Activated CD4-positive, alpha-beta memory T cell treated with anti-CD3 and anti-CD28 coated beads, Interleukin-2, amount 10 ng/mL, durations not matched to agents 7 days and 5 days (primary cell): ENCODE measurements at regions not wholly inside any gene's neighbourhood (a gene's known extent, or its start where the extent isn't known, plus 50 kb on each side); places are given as distances from the start of the nearest gene placed in this dataset.

ENCODE experiments used
- CTCF ChIA-PET: fragments of 350-600 bp; sonication (Branson Sonifier 250); formaldehyde crosslinking; loops from one replicate; lab custom pipeline; 2021; ENCODE audit warnings: antibody characterized with exemption, inconsistent platforms; lab: Charles Lee
- POLR2A ChIA-PET: fragments of 350-600 bp; sonication (Branson Sonifier 250); formaldehyde crosslinking; loops from one replicate; lab custom pipeline; 2021; ENCODE audit warnings: antibody characterized with exemption; lab: Charles Lee
- DNase-seq: peaks from one replicate; pipeline ENCODE4 v3.0.0-alpha.2; 2020
- H3K27ac Mint-ChIP-seq: one replicate; pipeline ENCODE4 v1.8.0; 2021; ENCODE audit warnings: mild to moderate bottlenecking, mixed read lengths
- H3K27me3 Mint-ChIP-seq: one replicate; pipeline ENCODE4 v1.8.0; 2021; ENCODE audit warnings: mixed read lengths
- H3K36me3 Mint-ChIP-seq: one replicate; pipeline ENCODE4 v1.8.0; 2021; ENCODE audit warnings: low read depth, mixed read lengths
- H3K4me1 Mint-ChIP-seq: one replicate; pipeline ENCODE4 v1.8.0; 2021; ENCODE audit warnings: mixed read lengths
- H3K4me3 Mint-ChIP-seq: one replicate; pipeline ENCODE4 v1.8.0; 2021; ENCODE audit warnings: mild to moderate bottlenecking, mixed read lengths
- H3K9me3 Mint-ChIP-seq: one replicate; pipeline ENCODE4 v1.8.0; 2021; ENCODE audit warnings: mixed read lengths

GRCh38 chr14:42855085-42855484, 1248.4 kb downstream of the LRFN5 start:
- CTCF ChIA-PET = no interaction called here
- Mint-ChIP-seq H3K4me3 (no peak overlapping the region), H3K27me3 (no peaks in the 10 kb centered on the region), H3K9me3 (peaks cover 6% of the 10 kb centered on the region), H3K4me1 (no peaks in the 10 kb centered on the region), H3K36me3 (no peaks in the 10 kb centered on the region), H3K27ac (no peak overlapping the region)
- POLR2A ChIA-PET = no interaction called here
- DNase-seq = no peak

- Mint-ChIP-seq H3K27me3 (no peaks in the 10 kb centered on the region), H3K4me3 (no peak overlapping the region), H3K36me3 (no peaks in the 10 kb centered on the region), H3K9me3 (peaks cover 6% of the 10 kb centered on the region), H3K27ac (no peak overlapping the region), H3K4me1 (no peaks in the 10 kb centered on the region)
- POLR2A ChIA-PET = no interaction called here
- CTCF ChIA-PET = no interaction called here
- DNase-seq = no peak
Observed at GRCh38 chr14:42854061-42854460, 1247.4 kb downstream of the LRFN5 start.

- no peaks in the 10 kb centered on the region for H3K36me3 Mint-ChIP-seq
- H3K4me1 Mint-ChIP-seq = no peaks in the 10 kb centered on the region
Observed at GRCh38 chr14:42848652-42849051, 1242.0 kb downstream of the LRFN5 start.

GRCh38 chr14:42814817-42815216, 1208.1 kb downstream of the LRFN5 start:
- CTCF ChIA-PET = no interaction called here
- H3K4me1 Mint-ChIP-seq = no peaks in the 10 kb centered on the region

More at GRCh38 chr14:42848652-42849051, 1242.0 kb downstream of the LRFN5 start:
- Mint-ChIP-seq H3K9me3 (peaks cover 15% of the 10 kb centered on the region), H3K27me3 (no peaks in the 10 kb centered on the region), H3K4me3 (no peak overlapping the region), H3K27ac (no peak overlapping the region)
- ChIA-PET CTCF (no interaction called here), POLR2A (no interaction called here)
- DNase-seq = no peak

GRCh38 chr14:42806909-42807315, 1200.2 kb downstream of the LRFN5 start:
- Mint-ChIP-seq H3K4me3 (no peak overlapping the region), H3K27ac (no peak overlapping the region), H3K4me1 (no peaks in the 10 kb centered on the region), H3K36me3 (no peaks in the 10 kb centered on the region), H3K9me3 (peaks cover 4% of the 10 kb centered on the region), H3K27me3 (no peaks in the 10 kb centered on the region)
- DNase-seq = no peak
- ChIA-PET POLR2A (no interaction called here), CTCF (no interaction called here)

More at GRCh38 chr14:42814817-42815216, 1208.1 kb downstream of the LRFN5 start:
- Mint-ChIP-seq H3K27me3 (no peaks in the 10 kb centered on the region), H3K9me3 (peaks cover 4% of the 10 kb centered on the region), H3K27ac (no peak overlapping the region), H3K36me3 (no peaks in the 10 kb centered on the region), H3K4me3 (no peak overlapping the region)
- POLR2A ChIA-PET = no interaction called here
- no peak for DNase-seq

- H3K27me3 Mint-ChIP-seq = no peaks in the 10 kb centered on the region
- H3K9me3 Mint-ChIP-seq = peaks cover 11% of the 10 kb centered on the region
- no peak for DNase-seq
- H3K27ac Mint-ChIP-seq = no peak overlapping the region
- H3K4me1 Mint-ChIP-seq = no peaks in the 10 kb centered on the region
- H3K4me3 Mint-ChIP-seq = no peak overlapping the region
- H3K36me3 Mint-ChIP-seq = no peaks in the 10 kb centered on the region
- POLR2A ChIA-PET = no interaction called here
- CTCF ChIA-PET = no interaction called here
Observed at GRCh38 chr14:42804141-42804540, 1197.5 kb downstream of the LRFN5 start.

- H3K4me3 Mint-ChIP-seq = no peak overlapping the region
- no peaks in the 10 kb centered on the region for H3K36me3 Mint-ChIP-seq
- no peaks in the 10 kb centered on the region for H3K27me3 Mint-ChIP-seq
- ChIA-PET CTCF (no interaction called here), POLR2A (no interaction called here)
- no peak overlapping the region for H3K27ac Mint-ChIP-seq
- DNase-seq = no peak
- H3K9me3 Mint-ChIP-seq = peaks cover 21% of the 10 kb centered on the region
- H3K4me1 Mint-ChIP-seq = no peaks in the 10 kb centered on the region
Observed at GRCh38 chr14:42802346-42802745, 1195.7 kb downstream of the LRFN5 start.

GRCh38 chr14:42792166-42792565, 1185.5 kb downstream of the LRFN5 start:
- Mint-ChIP-seq H3K36me3 (no peaks in the 10 kb centered on the region), H3K4me3 (no peak overlapping the region), H3K9me3 (peaks cover 14% of the 10 kb centered on the region), H3K27ac (no peak overlapping the region), H3K4me1 (no peaks in the 10 kb centered on the region), H3K27me3 (no peaks in the 10 kb centered on the region)
- POLR2A ChIA-PET = no interaction called here
- no peak for DNase-seq
- CTCF ChIA-PET = no interaction called here

GRCh38 chr14:42782754-42783153, 1176.1 kb downstream of the LRFN5 start:
- H3K4me1 Mint-ChIP-seq = no peaks in the 10 kb centered on the region
- no peaks in the 10 kb centered on the region for H3K27me3 Mint-ChIP-seq
- peaks cover 13% of the 10 kb centered on the region for H3K9me3 Mint-ChIP-seq
- no peak for DNase-seq
- POLR2A ChIA-PET = no interaction called here
- CTCF ChIA-PET = no interaction called here
- no peak overlapping the region for H3K4me3 Mint-ChIP-seq
- no peak overlapping the region for H3K27ac Mint-ChIP-seq
- no peaks in the 10 kb centered on the region for H3K36me3 Mint-ChIP-seq

- Mint-ChIP-seq H3K4me1 (no peaks in the 10 kb centered on the region), H3K27me3 (no peaks in the 10 kb centered on the region), H3K27ac (no peak overlapping the region), H3K36me3 (no peaks in the 10 kb centered on the region), H3K9me3 (peaks cover 4% of the 10 kb centered on the region), H3K4me3 (no peak overlapping the region)
- no peak for DNase-seq
- ChIA-PET CTCF (no interaction called here), POLR2A (interaction anchor here (0.6 kb wide), 1 partner anchor 9 kb away, joined by 3 read pairs; no protein-coding TSS in a partner anchor)
Observed at GRCh38 chr14:42778984-42779383, 1172.3 kb downstream of the LRFN5 start.

GRCh38 chr14:42750771-42751170, 1144.1 kb downstream of the LRFN5 start:
- ChIA-PET POLR2A (no interaction called here), CTCF (no interaction called here)
- no peaks in the 10 kb centered on the region for H3K4me1 Mint-ChIP-seq
- H3K27me3 Mint-ChIP-seq = no peaks in the 10 kb centered on the region
- DNase-seq = no peak
- H3K9me3 Mint-ChIP-seq = no peaks in the 10 kb centered on the region
- H3K27ac Mint-ChIP-seq = no peak overlapping the region
- H3K36me3 Mint-ChIP-seq = no peaks in the 10 kb centered on the region
- no peak overlapping the region for H3K4me3 Mint-ChIP-seq

GRCh38 chr14:42742084-42742483, 1135.4 kb downstream of the LRFN5 start:
- no peaks in the 10 kb centered on the region for H3K36me3 Mint-ChIP-seq
- no peaks in the 10 kb centered on the region for H3K4me1 Mint-ChIP-seq
- peaks cover 6% of the 10 kb centered on the region for H3K9me3 Mint-ChIP-seq
- ChIA-PET CTCF (no interaction called here), POLR2A (no interaction called here)
- no peaks in the 10 kb centered on the region for H3K27me3 Mint-ChIP-seq
- no peak overlapping the region for H3K27ac Mint-ChIP-seq
- DNase-seq = no peak
- H3K4me3 Mint-ChIP-seq = no peak overlapping the region

- Mint-ChIP-seq H3K27me3 (no peaks in the 10 kb centered on the region), H3K4me3 (no peak overlapping the region), H3K4me1 (no peaks in the 10 kb centered on the region), H3K9me3 (peaks cover 4% of the 10 kb centered on the region), H3K36me3 (no peaks in the 10 kb centered on the region), H3K27ac (no peak overlapping the region)
- ChIA-PET POLR2A (no interaction called here), CTCF (no interaction called here)
- no peak for DNase-seq
Observed at GRCh38 chr14:42736408-42736807, 1129.7 kb downstream of the LRFN5 start.

- Mint-ChIP-seq H3K36me3 (no peaks in the 10 kb centered on the region), H3K27ac (no peak overlapping the region), H3K9me3 (peaks cover 2% of the 10 kb centered on the region), H3K4me3 (no peak overlapping the region), H3K27me3 (no peaks in the 10 kb centered on the region), H3K4me1 (no peaks in the 10 kb centered on the region)
- no peak for DNase-seq
- CTCF ChIA-PET = no interaction called here
- POLR2A ChIA-PET = no interaction called here
Observed at GRCh38 chr14:42734041-42734440, 1127.4 kb downstream of the LRFN5 start.
